ENCODE measurements at regions not wholly inside any gene's neighbourhood (a gene's known extent, or its start where the extent isn't known, plus 50 kb on each side); places are given as distances from the start of the nearest gene placed in this dataset.

DNA sequence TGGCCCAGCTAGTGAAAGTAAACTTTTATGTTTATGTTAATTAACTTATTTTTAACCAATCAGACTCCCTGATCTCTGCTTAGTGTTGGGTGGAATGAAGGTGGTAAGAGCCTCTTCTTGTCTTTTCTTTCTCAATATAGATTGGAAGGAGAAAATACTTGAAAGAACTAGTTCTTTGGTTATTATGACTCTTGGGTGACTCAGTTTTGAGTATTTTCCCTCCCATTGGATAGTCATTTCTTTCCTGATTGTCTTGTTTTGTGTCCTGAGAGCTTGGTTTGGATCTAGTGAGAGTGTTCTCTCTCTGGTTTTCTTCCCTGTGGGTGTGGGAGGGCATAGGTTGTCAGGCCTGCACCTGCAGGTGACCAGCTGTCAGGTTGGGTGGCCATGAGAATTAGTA lies 172.0 kb upstream of the GLRA2 start:
- TF ChIP-seq, protein P1, sequence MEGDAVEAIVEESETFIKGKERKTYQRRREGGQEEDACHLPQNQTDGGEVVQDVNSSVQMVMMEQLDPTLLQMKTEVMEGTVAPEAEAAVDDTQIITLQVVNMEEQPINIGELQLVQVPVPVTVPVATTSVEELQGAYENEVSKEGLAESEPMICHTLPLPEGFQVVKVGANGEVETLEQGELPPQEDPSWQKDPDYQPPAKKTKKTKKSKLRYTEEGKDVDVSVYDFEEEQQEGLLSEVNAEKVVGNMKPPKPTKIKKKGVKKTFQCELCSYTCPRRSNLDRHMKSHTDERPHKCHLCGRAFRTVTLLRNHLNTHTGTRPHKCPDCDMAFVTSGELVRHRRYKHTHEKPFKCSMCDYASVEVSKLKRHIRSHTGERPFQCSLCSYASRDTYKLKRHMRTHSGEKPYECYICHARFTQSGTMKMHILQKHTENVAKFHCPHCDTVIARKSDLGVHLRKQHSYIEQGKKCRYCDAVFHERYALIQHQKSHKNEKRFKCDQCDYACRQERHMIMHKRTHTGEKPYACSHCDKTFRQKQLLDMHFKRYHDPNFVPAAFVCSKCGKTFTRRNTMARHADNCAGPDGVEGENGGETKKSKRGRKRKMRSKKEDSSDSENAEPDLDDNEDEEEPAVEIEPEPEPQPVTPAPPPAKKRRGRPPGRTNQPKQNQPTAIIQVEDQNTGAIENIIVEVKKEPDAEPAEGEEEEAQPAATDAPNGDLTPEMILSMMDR (IDR thresholded peaks at IDR 0.05), result no peak
- TF ChIP-seq POLR2AphosphoS5 (IDR thresholded peaks at IDR 0.05; ENCODE audit: low read depth, low read length), result no peak
- TF ChIP-seq, protein P2, sequence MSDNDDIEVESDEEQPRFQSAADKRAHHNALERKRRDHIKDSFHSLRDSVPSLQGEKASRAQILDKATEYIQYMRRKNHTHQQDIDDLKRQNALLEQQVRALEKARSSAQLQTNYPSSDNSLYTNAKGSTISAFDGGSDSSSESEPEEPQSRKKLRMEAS (IDR thresholded peaks at IDR 0.05; ENCODE audit: low read depth), result no peak
- no peak for TF ChIP-seq RAD21 (IDR thresholded peaks at IDR 0.05; ENCODE audit: low read length)
- TF ChIP-seq, protein P3, sequence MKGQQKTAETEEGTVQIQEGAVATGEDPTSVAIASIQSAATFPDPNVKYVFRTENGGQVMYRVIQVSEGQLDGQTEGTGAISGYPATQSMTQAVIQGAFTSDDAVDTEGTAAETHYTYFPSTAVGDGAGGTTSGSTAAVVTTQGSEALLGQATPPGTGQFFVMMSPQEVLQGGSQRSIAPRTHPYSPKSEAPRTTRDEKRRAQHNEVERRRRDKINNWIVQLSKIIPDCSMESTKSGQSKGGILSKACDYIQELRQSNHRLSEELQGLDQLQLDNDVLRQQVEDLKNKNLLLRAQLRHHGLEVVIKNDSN (IDR thresholded peaks at IDR 0.05; ENCODE audit: borderline replicate concordance, low read depth), result no peak
- no peak for TF ChIP-seq TAF1 (IDR thresholded peaks at IDR 0.05; ENCODE audit: borderline replicate concordance, low read depth, low read length)
- TF ChIP-seq, protein P4, sequence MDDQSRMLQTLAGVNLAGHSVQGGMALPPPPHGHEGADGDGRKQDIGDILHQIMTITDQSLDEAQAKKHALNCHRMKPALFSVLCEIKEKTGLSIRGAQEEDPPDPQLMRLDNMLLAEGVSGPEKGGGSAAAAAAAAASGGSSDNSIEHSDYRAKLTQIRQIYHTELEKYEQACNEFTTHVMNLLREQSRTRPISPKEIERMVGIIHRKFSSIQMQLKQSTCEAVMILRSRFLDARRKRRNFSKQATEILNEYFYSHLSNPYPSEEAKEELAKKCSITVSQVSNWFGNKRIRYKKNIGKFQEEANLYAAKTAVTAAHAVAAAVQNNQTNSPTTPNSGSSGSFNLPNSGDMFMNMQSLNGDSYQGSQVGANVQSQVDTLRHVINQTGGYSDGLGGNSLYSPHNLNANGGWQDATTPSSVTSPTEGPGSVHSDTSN (IDR thresholded peaks at IDR 0.05), result no peak
- no peak for TF ChIP-seq EZH2phosphoT487 (IDR thresholded peaks at IDR 0.05; ENCODE audit: borderline replicate concordance, low read depth)
- no peak for TF ChIP-seq EP300 (IDR thresholded peaks at IDR 0.05; ENCODE audit: borderline replicate concordance in 1 of 2, low read depth in 1 of 2, low read length in 1 of 2)

Measured in SK-N-SH (cell line).